ENCODE measurements at regions not wholly inside any gene's neighbourhood (a gene's known extent, or its start where the extent isn't known, plus 50 kb on each side); places are given as distances from the start of the nearest gene placed in this dataset.

DNA sequence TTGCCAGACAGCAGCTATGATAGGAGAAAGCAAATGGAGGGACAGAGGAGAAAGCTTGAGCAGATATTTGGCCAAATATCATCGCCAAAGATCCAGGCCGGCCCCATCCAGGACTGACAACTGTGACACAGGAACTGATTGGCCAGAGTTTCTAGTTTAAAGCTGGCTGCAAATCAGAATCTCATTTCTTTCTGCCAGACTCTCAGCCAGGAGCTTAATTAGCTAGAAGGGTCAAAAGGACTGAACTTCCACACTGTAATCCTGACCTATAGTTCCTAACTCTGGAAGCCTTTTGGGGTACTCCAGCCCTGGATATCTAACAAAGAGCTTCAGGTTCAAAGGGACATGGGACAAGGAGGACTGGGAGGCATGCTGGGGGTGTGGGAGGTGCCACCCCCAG, 106.7 kb upstream of the GNG12 start:
- 100% methylated on average over 2 of the region's 2 CpGs for WGBS (ENCODE audit: insufficient coverage)
- no peaks in the 10 kb centered on the region for H3K36me3 ChIP-seq (replicated peaks in 1 of 2; ENCODE audit: control insufficient read depth in 1 of 2, insufficient read depth in 2 of 2, low read length in 2 of 2)
- no peaks in the 10 kb centered on the region for H3K4me1 Mint-ChIP-seq
- no peak overlapping the region for H3K4me2 ChIP-seq (replicated peaks; ENCODE audit: extremely low read depth, low read length, poor library complexity, severe bottlenecking)
- H3K9me3 ChIP-seq (replicated peaks in 1 of 2; ENCODE audit: control insufficient read depth in 1 of 2, insufficient read depth in 1 of 2, low read length in 2 of 2) = no peaks in the 10 kb centered on the region
- H3K27ac ChIP-seq (ENCODE audit: low read depth in 1 of 2, low read length in 2 of 2) = no peak overlapping the region
- intact Hi-C loops (cut with micrococcal nuclease) = no loop called here
- DNase-seq = no peak
- H3K4me1 ChIP-seq (ENCODE audit: control insufficient read depth in 1 of 2, insufficient read depth in 2 of 2, low read length in 2 of 2) = no peaks in the 10 kb centered on the region
- no peaks in the 10 kb centered on the region for H4K20me1 ChIP-seq (ENCODE audit: insufficient read depth, low read length)
- H3K9ac ChIP-seq (ENCODE audit: insufficient read depth, low read length, poor library complexity, severe bottlenecking) = no peak overlapping the region
- H3K4me3 Mint-ChIP-seq = no peak overlapping the region
- H3K27me3 Mint-ChIP-seq (ENCODE audit: low read depth in 3 of 3) = peaks cover 0 to 2% (median 2%) of the 10 kb centered on the region in 3 donors
- no peak overlapping the region for H3K27ac Mint-ChIP-seq
- peaks cover 0 to 8% (median 2%) of the 10 kb centered on the region in 7 donors for H3K9me3 Mint-ChIP-seq
- H3K79me2 ChIP-seq (ENCODE audit: insufficient read depth, low read length) = no peaks in the 10 kb centered on the region
- H3K4me3 ChIP-seq (replicated peaks in 1 of 3; ENCODE audit: low read depth in 2 of 3, low read length in 3 of 3) = no peak overlapping the region
- no peak overlapping the region for H2AFZ ChIP-seq (ENCODE audit: insufficient read depth, low read depth, low read length, poor library complexity, severe bottlenecking)
- TF ChIP-seq, protein P1, sequence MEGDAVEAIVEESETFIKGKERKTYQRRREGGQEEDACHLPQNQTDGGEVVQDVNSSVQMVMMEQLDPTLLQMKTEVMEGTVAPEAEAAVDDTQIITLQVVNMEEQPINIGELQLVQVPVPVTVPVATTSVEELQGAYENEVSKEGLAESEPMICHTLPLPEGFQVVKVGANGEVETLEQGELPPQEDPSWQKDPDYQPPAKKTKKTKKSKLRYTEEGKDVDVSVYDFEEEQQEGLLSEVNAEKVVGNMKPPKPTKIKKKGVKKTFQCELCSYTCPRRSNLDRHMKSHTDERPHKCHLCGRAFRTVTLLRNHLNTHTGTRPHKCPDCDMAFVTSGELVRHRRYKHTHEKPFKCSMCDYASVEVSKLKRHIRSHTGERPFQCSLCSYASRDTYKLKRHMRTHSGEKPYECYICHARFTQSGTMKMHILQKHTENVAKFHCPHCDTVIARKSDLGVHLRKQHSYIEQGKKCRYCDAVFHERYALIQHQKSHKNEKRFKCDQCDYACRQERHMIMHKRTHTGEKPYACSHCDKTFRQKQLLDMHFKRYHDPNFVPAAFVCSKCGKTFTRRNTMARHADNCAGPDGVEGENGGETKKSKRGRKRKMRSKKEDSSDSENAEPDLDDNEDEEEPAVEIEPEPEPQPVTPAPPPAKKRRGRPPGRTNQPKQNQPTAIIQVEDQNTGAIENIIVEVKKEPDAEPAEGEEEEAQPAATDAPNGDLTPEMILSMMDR (IDR thresholded peaks at IDR 0.05) = no peak
- H3K27me3 ChIP-seq (ENCODE audit: control insufficient read depth in 2 of 2, insufficient read depth in 2 of 2, low read length in 2 of 2) = no peaks in the 10 kb centered on the region
- H3K36me3 Mint-ChIP-seq = no peaks in the 10 kb centered on the region

- no peak overlapping the region for H2AFZ ChIP-seq (ENCODE audit: insufficient read depth, low read depth, low read length, poor library complexity, severe bottlenecking)
- 50% methylated on average over 1 of the region's 5 CpGs for WGBS (ENCODE audit: insufficient coverage)
- intact Hi-C loops (cut with micrococcal nuclease) = no loop called here
These were observed 106.0 kb upstream of the GNG12 start for GRCh38 chr1:67939186-67939743.

More at GRCh38 chr1:67939186-67939743, 106.0 kb upstream of the GNG12 start:
- Histone ChIP-seq H3K9ac (ENCODE audit: insufficient read depth, low read length, poor library complexity, severe bottlenecking) (no peak overlapping the region), H4K20me1 (ENCODE audit: insufficient read depth, low read length) (no peaks in the 10 kb centered on the region), H3K79me2 (ENCODE audit: insufficient read depth, low read length) (no peaks in the 10 kb centered on the region), H3K27ac (ENCODE audit: low read depth in 1 of 2, low read length in 2 of 2) (no peak overlapping the region), H3K4me1 (ENCODE audit: control insufficient read depth in 1 of 2, insufficient read depth in 2 of 2, low read length in 2 of 2) (no peaks in the 10 kb centered on the region), H3K9me3 (replicated peaks in 1 of 2; ENCODE audit: control insufficient read depth in 1 of 2, insufficient read depth in 1 of 2, low read length in 2 of 2) (no peaks in the 10 kb centered on the region), H3K36me3 (replicated peaks in 1 of 2; ENCODE audit: control insufficient read depth in 1 of 2, insufficient read depth in 2 of 2, low read length in 2 of 2) (no peaks in the 10 kb centered on the region), H3K27me3 (ENCODE audit: control insufficient read depth in 2 of 2, insufficient read depth in 2 of 2, low read length in 2 of 2) (no peaks in the 10 kb centered on the region), H3K4me3 (replicated peaks in 1 of 3; ENCODE audit: low read depth in 2 of 3, low read length in 3 of 3) (no peak overlapping the region), H3K4me2 (replicated peaks; ENCODE audit: extremely low read depth, low read length, poor library complexity, severe bottlenecking) (no peak overlapping the region)
- H3K4me3 Mint-ChIP-seq = no peak overlapping the region
- peaks cover 0 to 2% (median 2%) of the 10 kb centered on the region in 3 donors for H3K27me3 Mint-ChIP-seq (ENCODE audit: low read depth in 3 of 3)
- TF ChIP-seq, protein P1 (IDR thresholded peaks at IDR 0.05) = no peak
- H3K9me3 Mint-ChIP-seq = peaks cover 0 to 4% (median 2%) of the 10 kb centered on the region in 7 donors
- no peaks in the 10 kb centered on the region for H3K36me3 Mint-ChIP-seq
- no peak for DNase-seq
- no peaks in the 10 kb centered on the region for H3K4me1 Mint-ChIP-seq
- no peak overlapping the region for H3K27ac Mint-ChIP-seq

Data from CD14-positive monocyte (primary cell).